ENCODE measurements at regions not wholly inside any gene's neighbourhood (a gene's known extent, or its start where the extent isn't known, plus 50 kb on each side); places are given as distances from the start of the nearest gene placed in this dataset.

GRCh38 chr2:58734365-58734764 lies 493.2 kb upstream of the FANCL start:
- Histone ChIP-seq H3K27ac (ENCODE audit: low read depth, low read length) (no peak overlapping the region), H3K4me1 (ENCODE audit: control insufficient read depth in 3 of 3, insufficient read depth in 3 of 3, low read length in 3 of 3) (no peaks in the 10 kb centered on the region), H3K36me3 (ENCODE audit: control insufficient read depth in 3 of 3, insufficient read depth in 3 of 3, low read length in 3 of 3) (no peaks in the 10 kb centered on the region), H3K9me3 (ENCODE audit: control insufficient read depth in 3 of 3, low read length in 3 of 3) (no peaks in the 10 kb centered on the region), H3K27me3 (ENCODE audit: control insufficient read depth in 3 of 3, insufficient read depth in 3 of 3, low read length in 3 of 3) (no peaks in the 10 kb centered on the region), H3K4me3 (ENCODE audit: low read length in 3 of 3) (no peak overlapping the region), H3K9ac (ENCODE audit: low read depth in 1 of 3, low read length in 3 of 3) (no peak overlapping the region)

DNA sequence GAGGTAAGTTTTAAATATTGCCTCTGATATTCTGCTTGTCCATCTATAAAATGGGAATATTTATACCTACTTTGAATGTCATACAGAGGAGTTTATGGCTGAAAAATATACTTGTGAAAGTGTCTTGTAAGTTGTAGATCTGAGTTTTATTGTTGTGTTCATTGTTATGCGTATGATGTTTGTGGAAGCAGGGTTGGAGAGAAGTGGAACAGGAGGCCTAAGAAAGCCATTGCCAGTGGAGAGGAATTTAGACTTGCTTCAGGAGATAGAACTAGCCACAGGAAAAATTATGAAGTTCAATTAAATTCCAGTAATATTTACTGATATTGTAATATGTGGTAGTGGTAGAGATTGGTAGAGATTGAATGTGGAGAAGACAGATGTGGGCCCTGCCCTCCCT lies 491.9 kb upstream of the FANCL start:
- Histone ChIP-seq H3K27ac (ENCODE audit: low read depth, low read length) (no peak overlapping the region), H3K4me3 (ENCODE audit: low read length in 3 of 3) (no peak overlapping the region), H3K9ac (ENCODE audit: low read depth in 1 of 3, low read length in 3 of 3) (no peak overlapping the region), H3K9me3 (ENCODE audit: control insufficient read depth in 3 of 3, low read length in 3 of 3) (no peaks in the 10 kb centered on the region), H3K27me3 (ENCODE audit: control insufficient read depth in 3 of 3, insufficient read depth in 3 of 3, low read length in 3 of 3) (no peaks in the 10 kb centered on the region), H3K36me3 (ENCODE audit: control insufficient read depth in 3 of 3, insufficient read depth in 3 of 3, low read length in 3 of 3) (no peaks in the 10 kb centered on the region), H3K4me1 (ENCODE audit: control insufficient read depth in 3 of 3, insufficient read depth in 3 of 3, low read length in 3 of 3) (no peaks in the 10 kb centered on the region)

DNA sequence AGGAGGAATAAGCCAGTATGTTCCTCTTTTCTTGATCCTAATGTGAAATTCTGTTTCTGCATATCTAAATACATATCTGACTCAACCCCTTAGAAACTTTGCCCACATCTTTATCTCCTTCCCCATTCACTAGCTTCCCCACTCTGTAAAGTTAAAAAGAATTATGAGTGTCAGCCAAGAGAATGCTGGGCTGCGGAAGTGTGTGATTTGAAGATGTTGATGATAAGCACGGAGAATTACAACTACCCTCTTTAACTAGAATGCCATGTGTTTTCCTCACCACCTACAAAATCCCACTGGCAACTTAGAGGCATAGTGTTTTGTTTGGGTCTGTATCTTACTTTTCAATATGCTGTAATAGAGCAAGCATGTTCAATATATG lies 490.4 kb upstream of the FANCL start:
- no peaks in the 10 kb centered on the region for H3K4me1 ChIP-seq (ENCODE audit: control insufficient read depth in 3 of 3, insufficient read depth in 3 of 3, low read length in 3 of 3)
- H3K27ac ChIP-seq (ENCODE audit: low read depth, low read length): no peak overlapping the region
- H3K27me3 ChIP-seq (ENCODE audit: control insufficient read depth in 3 of 3, insufficient read depth in 3 of 3, low read length in 3 of 3): no peaks in the 10 kb centered on the region
- H3K36me3 ChIP-seq (ENCODE audit: control insufficient read depth in 3 of 3, insufficient read depth in 3 of 3, low read length in 3 of 3): no peaks in the 10 kb centered on the region
- no peaks in the 10 kb centered on the region for H3K9me3 ChIP-seq (ENCODE audit: control insufficient read depth in 3 of 3, low read length in 3 of 3)
- no peak overlapping the region for H3K9ac ChIP-seq (ENCODE audit: low read depth in 1 of 3, low read length in 3 of 3)
- H3K4me3 ChIP-seq (ENCODE audit: low read length in 3 of 3): no peak overlapping the region

DNA sequence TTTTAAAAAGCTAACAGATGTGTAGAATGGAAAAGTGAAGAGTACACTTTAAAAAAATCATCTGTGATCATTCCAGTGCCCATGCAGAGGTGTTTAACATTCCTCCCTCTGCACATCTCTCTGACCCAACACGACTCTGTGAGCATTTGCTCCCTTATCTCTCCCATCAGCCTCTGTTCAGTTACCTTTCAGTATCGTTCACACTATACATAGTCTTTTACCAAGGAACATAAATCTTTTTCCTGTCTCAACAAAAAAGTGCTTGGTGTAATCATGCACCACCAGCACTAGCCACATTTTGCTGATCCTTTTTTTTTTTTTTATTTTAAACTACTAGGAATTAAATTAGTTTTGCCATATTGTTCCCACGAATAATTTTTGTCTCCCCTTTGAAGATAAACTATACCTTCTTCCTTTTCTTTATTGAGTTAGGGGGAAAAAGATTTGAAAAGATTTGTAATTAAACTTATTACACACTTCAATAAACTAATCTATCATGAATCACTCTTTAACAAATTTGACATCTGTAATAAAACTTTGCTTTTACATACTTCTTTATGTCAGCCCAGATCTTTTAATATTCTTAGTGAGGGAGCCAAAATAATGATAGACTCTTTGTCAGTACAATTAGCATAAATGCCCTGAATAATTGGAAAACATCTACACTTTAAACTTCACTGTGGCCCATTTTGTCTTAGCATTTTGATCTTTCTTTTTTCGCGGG lies 489.8 kb upstream of the FANCL start:
- no peaks in the 10 kb centered on the region for H3K36me3 ChIP-seq (ENCODE audit: control insufficient read depth in 3 of 3, insufficient read depth in 3 of 3, low read length in 3 of 3)
- no peak overlapping the region for H3K9ac ChIP-seq (ENCODE audit: low read depth in 1 of 3, low read length in 3 of 3)
- H3K9me3 ChIP-seq (ENCODE audit: control insufficient read depth in 3 of 3, low read length in 3 of 3): no peaks in the 10 kb centered on the region
- H3K27ac ChIP-seq (ENCODE audit: low read depth, low read length): no peak overlapping the region
- H3K4me1 ChIP-seq (ENCODE audit: control insufficient read depth in 3 of 3, insufficient read depth in 3 of 3, low read length in 3 of 3): no peaks in the 10 kb centered on the region
- no peaks in the 10 kb centered on the region for H3K27me3 ChIP-seq (ENCODE audit: control insufficient read depth in 3 of 3, insufficient read depth in 3 of 3, low read length in 3 of 3)
- no peak overlapping the region for H3K4me3 ChIP-seq (ENCODE audit: low read length in 3 of 3)

GRCh38 chr2:58727981-58728656 lies 487.0 kb upstream of the FANCL start:
- Histone ChIP-seq H3K9me3 (ENCODE audit: control insufficient read depth in 3 of 3, low read length in 3 of 3) (no peaks in the 10 kb centered on the region), H3K4me1 (ENCODE audit: control insufficient read depth in 3 of 3, insufficient read depth in 3 of 3, low read length in 3 of 3) (no peaks in the 10 kb centered on the region), H3K27me3 (ENCODE audit: control insufficient read depth in 3 of 3, insufficient read depth in 3 of 3, low read length in 3 of 3) (no peaks in the 10 kb centered on the region), H3K4me3 (ENCODE audit: low read length in 3 of 3) (no peak overlapping the region), H3K36me3 (ENCODE audit: control insufficient read depth in 3 of 3, insufficient read depth in 3 of 3, low read length in 3 of 3) (no peaks in the 10 kb centered on the region), H3K27ac (ENCODE audit: low read depth, low read length) (no peak overlapping the region), H3K9ac (ENCODE audit: low read depth in 1 of 3, low read length in 3 of 3) (no peak overlapping the region)

DNA sequence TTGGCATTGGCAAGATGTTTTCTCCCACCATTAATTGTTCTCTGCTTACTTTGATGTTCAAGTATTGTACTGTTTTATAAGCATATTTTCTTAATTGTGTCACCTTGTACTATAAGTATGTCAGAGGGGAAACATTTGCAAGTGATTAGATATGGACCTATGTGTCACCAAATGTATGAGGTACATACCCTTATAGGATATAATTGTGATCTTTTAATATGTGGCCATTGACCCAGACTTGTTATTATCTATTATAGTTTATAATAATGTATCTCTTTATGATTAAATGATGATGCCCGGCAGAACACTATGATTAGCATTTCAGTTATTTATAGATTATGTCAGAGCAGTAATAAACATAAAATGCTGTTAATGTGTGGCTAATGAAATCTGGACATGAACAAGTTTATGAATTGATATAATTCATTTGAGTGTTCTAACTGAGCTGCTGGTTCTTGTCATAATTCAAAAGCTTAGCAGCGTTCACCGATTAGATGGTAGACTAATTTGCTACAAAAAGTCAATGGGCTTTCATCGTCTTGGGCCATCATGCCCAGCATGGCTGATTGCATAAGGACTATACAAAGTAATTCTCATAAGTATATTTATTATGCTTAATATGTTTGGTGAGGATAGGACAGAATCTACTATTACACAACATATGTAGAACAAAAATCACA lies 480.9 kb upstream of the FANCL start:
- Histone ChIP-seq H3K4me3 (ENCODE audit: low read length in 3 of 3) (no peak overlapping the region), H3K27me3 (ENCODE audit: control insufficient read depth in 3 of 3, insufficient read depth in 3 of 3, low read length in 3 of 3) (no peaks in the 10 kb centered on the region), H3K9ac (ENCODE audit: low read depth in 1 of 3, low read length in 3 of 3) (no peak overlapping the region), H3K9me3 (ENCODE audit: control insufficient read depth in 3 of 3, low read length in 3 of 3) (no peaks in the 10 kb centered on the region), H3K27ac (ENCODE audit: low read depth, low read length) (no peak overlapping the region), H3K36me3 (ENCODE audit: control insufficient read depth in 3 of 3, insufficient read depth in 3 of 3, low read length in 3 of 3) (no peaks in the 10 kb centered on the region), H3K4me1 (ENCODE audit: control insufficient read depth in 3 of 3, insufficient read depth in 3 of 3, low read length in 3 of 3) (no peaks in the 10 kb centered on the region)

DNA sequence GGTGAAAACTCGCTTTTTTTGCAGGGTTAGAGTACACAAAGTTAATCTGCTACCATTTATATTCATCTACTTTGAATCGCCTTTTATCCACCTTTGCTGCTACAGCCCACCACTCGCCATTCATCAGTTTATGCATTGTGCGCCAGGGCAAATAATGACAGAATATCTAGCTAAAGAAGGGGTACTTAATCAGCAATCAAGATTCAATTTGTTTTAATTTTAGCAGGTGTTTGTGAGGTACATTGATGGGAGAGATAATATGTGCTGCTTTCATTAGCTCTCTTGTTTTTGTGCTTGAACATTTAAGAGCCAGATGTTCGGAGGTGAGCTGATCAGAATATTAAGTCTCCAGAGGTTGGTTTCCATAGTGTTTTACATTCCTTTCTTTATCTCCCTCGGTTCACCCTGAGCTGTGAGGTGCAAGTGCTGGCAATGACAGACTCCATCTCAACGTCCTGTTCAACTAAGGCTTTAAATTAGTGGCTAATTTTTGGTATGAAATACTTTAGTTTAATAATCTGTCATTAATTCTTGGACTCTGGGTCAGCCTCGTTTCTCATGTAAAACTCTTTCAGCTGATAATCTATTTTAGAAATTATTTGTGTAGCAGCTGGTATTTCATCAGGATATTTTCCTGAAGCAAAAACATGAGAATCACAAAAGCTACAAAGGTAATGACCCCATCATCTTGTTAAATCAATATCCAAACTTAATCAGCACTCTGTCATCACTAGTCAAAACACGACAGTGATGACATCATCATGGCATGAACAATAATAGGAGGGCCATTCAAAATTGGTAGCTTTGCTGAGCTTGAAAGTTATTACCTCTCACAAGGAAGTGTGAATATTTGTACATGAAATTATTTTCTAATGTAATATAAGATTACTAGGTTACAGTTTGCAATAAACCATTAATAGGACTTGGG lies 479.9 kb upstream of the FANCL start:
- Histone ChIP-seq H3K4me3 (ENCODE audit: low read length in 3 of 3) (no peak overlapping the region), H3K4me1 (ENCODE audit: control insufficient read depth in 3 of 3, insufficient read depth in 3 of 3, low read length in 3 of 3) (no peaks in the 10 kb centered on the region), H3K9me3 (ENCODE audit: control insufficient read depth in 3 of 3, low read length in 3 of 3) (no peaks in the 10 kb centered on the region), H3K27ac (ENCODE audit: low read depth, low read length) (no peak overlapping the region), H3K27me3 (ENCODE audit: control insufficient read depth in 3 of 3, insufficient read depth in 3 of 3, low read length in 3 of 3) (no peaks in the 10 kb centered on the region), H3K9ac (ENCODE audit: low read depth in 1 of 3, low read length in 3 of 3) (no peak overlapping the region), H3K36me3 (ENCODE audit: control insufficient read depth in 3 of 3, insufficient read depth in 3 of 3, low read length in 3 of 3) (no peaks in the 10 kb centered on the region)

- H3K9ac ChIP-seq (ENCODE audit: low read depth in 1 of 3, low read length in 3 of 3): no peak overlapping the region
- no peaks in the 10 kb centered on the region for H3K9me3 ChIP-seq (ENCODE audit: control insufficient read depth in 3 of 3, low read length in 3 of 3)
- H3K27ac ChIP-seq (ENCODE audit: low read depth, low read length): no peak overlapping the region
- no peaks in the 10 kb centered on the region for H3K27me3 ChIP-seq (ENCODE audit: control insufficient read depth in 3 of 3, insufficient read depth in 3 of 3, low read length in 3 of 3)
- H3K36me3 ChIP-seq (ENCODE audit: control insufficient read depth in 3 of 3, insufficient read depth in 3 of 3, low read length in 3 of 3): no peaks in the 10 kb centered on the region
- H3K4me3 ChIP-seq (ENCODE audit: low read length in 3 of 3): no peak overlapping the region
- H3K4me1 ChIP-seq (ENCODE audit: control insufficient read depth in 3 of 3, insufficient read depth in 3 of 3, low read length in 3 of 3): no peaks in the 10 kb centered on the region
Observed at GRCh38 chr2:58720033-58720769, 479.1 kb upstream of the FANCL start.

- Histone ChIP-seq H3K27ac (ENCODE audit: low read depth, low read length) (no peak overlapping the region), H3K27me3 (ENCODE audit: control insufficient read depth in 3 of 3, insufficient read depth in 3 of 3, low read length in 3 of 3) (no peaks in the 10 kb centered on the region)
Observed at GRCh38 chr2:58715344-58715743, 474.2 kb upstream of the FANCL start.

More at GRCh38 chr2:58715344-58715743, 474.2 kb upstream of the FANCL start:
- Histone ChIP-seq H3K36me3 (ENCODE audit: control insufficient read depth in 3 of 3, insufficient read depth in 3 of 3, low read length in 3 of 3) (no peaks in the 10 kb centered on the region), H3K9ac (ENCODE audit: low read depth in 1 of 3, low read length in 3 of 3) (no peak overlapping the region), H3K9me3 (ENCODE audit: control insufficient read depth in 3 of 3, low read length in 3 of 3) (no peaks in the 10 kb centered on the region), H3K4me3 (ENCODE audit: low read length in 3 of 3) (no peak overlapping the region), H3K4me1 (ENCODE audit: control insufficient read depth in 3 of 3, insufficient read depth in 3 of 3, low read length in 3 of 3) (no peaks in the 10 kb centered on the region)

Data from skeletal muscle tissue (tissue), 3 donors.